ENCODE measurements at regions not wholly inside any gene's neighbourhood (a gene's known extent, or its start where the extent isn't known, plus 50 kb on each side); places are given as distances from the start of the nearest gene placed in this dataset.
"Not testable (repeated sequence)": the region's sequence is repeated elsewhere in the genome, so short reads cannot be mapped to it uniquely, and the experiment has no call there.

GRCh38 chr5:120173125-120173524 is 291.0 kb upstream of the PRR16 start:
- H3K4me3 ChIP-seq, result no peak overlapping the region
- TF ChIP-seq CHD4 (IDR thresholded peaks at IDR 0.05; ENCODE audit: borderline replicate concordance), result no peak
- TF ChIP-seq REST (IDR thresholded peaks at IDR 0.05), result no peak
- TF ChIP-seq CEBPB (IDR thresholded peaks at IDR 0.05), result no peak
- no peak for TF ChIP-seq TFCP2L1 (CRISPR knock-in tag; IDR thresholded peaks at IDR 0.05)
- TF ChIP-seq MAZ (IDR thresholded peaks at IDR 0.05; ENCODE audit: borderline replicate concordance, low read depth, low read length), result no peak
- H3K4me1 ChIP-seq, result no peaks in the 10 kb centered on the region
- FAIRE-seq, result no peak
- ChIA-PET POLR2A (no interaction called here), CTCF (no interaction called here)
- H3K4me2 ChIP-seq, result no peak overlapping the region
- no peak for ATAC-seq
- 70% methylated on average over 3 of the region's 3 CpGs for WGBS (ENCODE audit: missing lambda C conversion rate)
- no peaks in the 10 kb centered on the region for H3K9me3 ChIP-seq
- H3K27ac ChIP-seq, result no peak overlapping the region
- no peak for DNase-seq (ENCODE audit: low read depth in 1 of 2, low spot score in 1 of 2)

GRCh38 chr5:120174089-120174488 is 290.0 kb upstream of the PRR16 start:
- DNase-seq (ENCODE audit: low read depth in 1 of 2, low spot score in 1 of 2), result no peak
- Histone ChIP-seq H3K4me2 (no peak overlapping the region), H3K4me1 (no peaks in the 10 kb centered on the region), H3K27ac (no peak overlapping the region), H3K4me3 (no peak overlapping the region), H3K9me3 (no peaks in the 10 kb centered on the region)
- no peak for TF ChIP-seq PBX3 (IDR thresholded peaks at IDR 0.05)
- TF ChIP-seq HEYL (CRISPR knock-in tag; IDR thresholded peaks at IDR 0.05), result no peak
- no peak for TF ChIP-seq NPAS2 (CRISPR knock-in tag; IDR thresholded peaks at IDR 0.05; ENCODE audit: borderline replicate concordance)
- no peak for TF ChIP-seq HMGXB4 (CRISPR knock-in tag; IDR thresholded peaks at IDR 0.05; ENCODE audit: borderline replicate concordance)
- TF ChIP-seq CTCF (IDR thresholded peaks at IDR 0.05), result no peak
- no peak for TF ChIP-seq RARB (CRISPR knock-in tag; IDR thresholded peaks at IDR 0.05)
- TF ChIP-seq KDM5A (IDR thresholded peaks at IDR 0.05), result no peak
- TF ChIP-seq BHLHE40 (IDR thresholded peaks at IDR 0.05; ENCODE audit: low read depth, low read length), result no peak
- TF ChIP-seq KDM1A (IDR thresholded peaks at IDR 0.05; ENCODE audit: low read depth), result no peak
- TF ChIP-seq FOSL2 (IDR thresholded peaks at IDR 0.05), result no peak
- no peak for TF ChIP-seq FOSL2 (CRISPR knock-in tag; IDR thresholded peaks at IDR 0.05)
- TF ChIP-seq MAFK (IDR thresholded peaks at IDR 0.05; ENCODE audit: partially characterized antibody), result no peak
- no peak for FAIRE-seq
- CTCF ChIA-PET, result no interaction called here
- WGBS (ENCODE audit: missing lambda C conversion rate), result 39% methylated on average over 2 of the region's 2 CpGs
- POLR2A ChIA-PET, result no interaction called here
- no peak for ATAC-seq

GRCh38 chr5:120181238-120181637 is 282.9 kb upstream of the PRR16 start:
- 61% methylated on average over 7 of the region's 10 CpGs for WGBS (ENCODE audit: missing lambda C conversion rate)
- ATAC-seq; H3K27ac ChIP-seq; H3K4me3 ChIP-seq; H3K4me2 ChIP-seq; FAIRE-seq; CTCF ChIA-PET; DNase-seq (ENCODE audit: low read depth in 1 of 2, low spot score in 1 of 2); H3K9me3 ChIP-seq; POLR2A ChIA-PET; H3K4me1 ChIP-seq: not testable (repeated sequence)

- H3K4me1 ChIP-seq; DNase-seq (ENCODE audit: low read depth in 1 of 2, low spot score in 1 of 2); CTCF ChIA-PET; H3K4me3 ChIP-seq; H3K27ac ChIP-seq; POLR2A ChIA-PET; H3K9me3 ChIP-seq; H3K4me2 ChIP-seq; FAIRE-seq; ATAC-seq: not testable (repeated sequence)
- WGBS (ENCODE audit: missing lambda C conversion rate), result 35% methylated on average over 2 of the region's 2 CpGs
Observed at GRCh38 chr5:120194650-120195049, 269.4 kb upstream of the PRR16 start.

Data from A549 (cell line).